ENCODE measurements at regions not wholly inside any gene's neighbourhood (a gene's known extent, or its start where the extent isn't known, plus 50 kb on each side); places are given as distances from the start of the nearest gene placed in this dataset.

DNA sequence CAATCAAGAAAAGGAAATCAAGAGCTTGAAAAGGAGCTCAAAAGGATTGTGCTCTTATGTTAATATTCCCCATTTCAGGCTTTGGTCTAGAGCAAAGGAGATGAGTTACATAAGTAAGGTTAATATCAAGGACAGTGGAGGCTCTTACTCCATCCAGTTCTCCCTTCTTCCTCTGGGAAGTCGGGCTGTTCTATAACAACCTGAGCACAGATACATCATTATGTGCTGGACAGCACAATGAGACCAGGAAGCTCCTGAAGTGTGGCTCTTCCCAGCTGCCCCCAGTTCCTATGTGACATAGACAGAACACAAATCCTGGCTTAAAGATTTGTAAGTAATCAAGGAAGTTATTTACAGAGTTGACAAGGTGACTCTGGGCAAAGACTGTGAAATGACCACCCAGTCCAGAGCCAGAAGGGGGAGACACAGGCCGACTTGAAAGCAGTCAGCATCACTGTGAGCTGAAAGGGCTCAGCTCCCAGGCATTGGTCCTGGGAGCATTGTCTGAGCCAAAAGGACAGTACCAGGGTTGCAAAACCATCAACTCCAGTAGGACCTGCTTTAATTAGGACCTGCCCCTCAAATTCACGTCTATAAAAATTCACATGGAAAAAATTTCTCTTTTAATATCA lies 917.6 kb upstream of the ACVR2A start:
- TF ChIP-seq, protein P1, sequence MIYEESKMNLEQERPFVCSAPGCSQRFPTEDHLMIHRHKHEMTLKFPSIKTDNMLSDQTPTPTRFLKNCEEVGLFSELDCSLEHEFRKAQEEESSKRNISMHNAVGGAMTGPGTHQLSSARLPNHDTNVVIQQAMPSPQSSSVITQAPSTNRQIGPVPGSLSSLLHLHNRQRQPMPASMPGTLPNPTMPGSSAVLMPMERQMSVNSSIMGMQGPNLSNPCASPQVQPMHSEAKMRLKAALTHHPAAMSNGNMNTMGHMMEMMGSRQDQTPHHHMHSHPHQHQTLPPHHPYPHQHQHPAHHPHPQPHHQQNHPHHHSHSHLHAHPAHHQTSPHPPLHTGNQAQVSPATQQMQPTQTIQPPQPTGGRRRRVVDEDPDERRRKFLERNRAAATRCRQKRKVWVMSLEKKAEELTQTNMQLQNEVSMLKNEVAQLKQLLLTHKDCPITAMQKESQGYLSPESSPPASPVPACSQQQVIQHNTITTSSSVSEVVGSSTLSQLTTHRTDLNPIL (CRISPR knock-in tag; IDR thresholded peaks at IDR 0.05; ENCODE audit: low read depth), result no peak
- TF ChIP-seq ZNF70 (CRISPR knock-in tag; IDR thresholded peaks at IDR 0.05) (no peak), BACH2 (CRISPR knock-in tag; IDR thresholded peaks at IDR 0.05; ENCODE audit: borderline replicate concordance) (no peak), ZFP3 (CRISPR knock-in tag; IDR thresholded peaks at IDR 0.05) (no peak)
